K562 (cell line): ENCODE measurements at regions not wholly inside any gene's neighbourhood (a gene's known extent, or its start where the extent isn't known, plus 50 kb on each side); places are given as distances from the start of the nearest gene placed in this dataset.

Source experiments
- ATAC-seq: fragments of 200-7000 bp; cut with Tn5 transposase; 3 replicates; pipeline ENCODE4 v1.9.1; 2020; ENCODE audit warnings: moderate library complexity
- BruUV-seq: library from RNA; stranded (reverse); fragments of 400-500 nt; replicated peaks from 2 replicates; lab custom pipeline; 2021; lab: Mats Ljungman, UMichigan
- CTCF ChIA-PET: fragments of 300-600 bp; formaldehyde crosslinking; extraction: SDS; loops from one replicate; lab custom pipeline; 2021; ENCODE audit warnings: low intra/inter-chr PET ratio; lab: Yijun Ruan, JAX
- POLR2A ChIA-PET: fragments of 300-600, 350-650 bp; sonication (Branson Sonifier 250); formaldehyde crosslinking; extraction: SDS; loops from one replicate; lab custom pipeline; 2021; ENCODE audit warnings: antibody characterized with exemption, inconsistent platforms; lab: Yijun Ruan, JAX
- DNase-seq, 4 experiments: peaks; one replicate each; pipeline versions ENCODE4 v3.0.0 to v3.0.0-alpha.2; 2011 to 2018; ENCODE audit warnings: low spot score in 3 of 4, mixed read lengths in 3 of 4; ENCODE audit errors: extremely low read depth in 1 of 4
- FAIRE-seq: peaks from 2 replicates; lab custom pipeline; 2011; peaks lifted over from hg19 to GRCh38; lab: Jason Lieb, UNC
- H2AFZ ChIP-seq: 2 replicates; pipeline ENCODE4 v1.6.0; 2011; ENCODE audit warnings: low read depth, low read length, control low read depth, inconsistent platforms
- H3K27ac ChIP-seq: fragments of 200-600 bp; 3 replicates; pipeline ENCODE4 v1.8.0; 2011; ENCODE audit warnings: low read depth, mild to moderate bottlenecking, control low read depth, inconsistent platforms, low read length, moderate library complexity, mixed read lengths; ENCODE audit errors: extremely low read depth
- H3K27me3 ChIP-seq, 2 experiments: fragments of 300-600 bp in 1 of 2; 2 replicates in 1 of 2; 3 replicates in 1 of 2; pipeline versions ENCODE4 v1.6.0 to v1.8.0; 2011; ENCODE audit warnings: inconsistent platforms in 2 of 2, low read length in 2 of 2, mild to moderate bottlenecking in 1 of 2, mixed read lengths in 1 of 2, moderate library complexity in 1 of 2; ENCODE audit not compliant: control insufficient read depth in 2 of 2, insufficient read depth in 2 of 2
- H3K36me3 ChIP-seq: fragments of 300-600 bp; 3 replicates; pipeline ENCODE4 v1.8.0; 2011; ENCODE audit warnings: mild to moderate bottlenecking, low read length, inconsistent platforms; ENCODE audit not compliant: control insufficient read depth, insufficient read depth
- H3K4me1 ChIP-seq, 2 experiments: fragments of 200-600 bp in 1 of 2; replicated peaks in 1 of 2; 2 replicates in 1 of 2; 3 replicates in 1 of 2; pipeline versions ENCODE4 v1.5.1 to v1.8.0; 2011; ENCODE audit warnings: inconsistent platforms in 2 of 2, low read length in 2 of 2, mild to moderate bottlenecking in 1 of 2, mixed read lengths in 1 of 2, moderate library complexity in 1 of 2; ENCODE audit not compliant: control insufficient read depth in 2 of 2, insufficient read depth in 2 of 2
- H3K4me2 ChIP-seq: 2 replicates; pipeline ENCODE4 v1.6.1; 2011; ENCODE audit warnings: low read length, control low read depth, inconsistent platforms, mixed read lengths; ENCODE audit not compliant: insufficient read depth
- H3K4me3 ChIP-seq: fragments of 200-600 bp; sonication (generic), shearing (Covaris generic); 2 replicates; pipeline ENCODE4 v1.5.1; 2016; ENCODE audit warnings: control low read depth, inconsistent platforms
- H3K79me2 ChIP-seq: fragments of 200-600 bp; 3 replicates; pipeline ENCODE4 v1.8.0; 2011; ENCODE audit warnings: low read length, inconsistent platforms; ENCODE audit not compliant: control insufficient read depth, insufficient read depth
- H3K9ac ChIP-seq, 2 experiments: 2 replicates each; pipeline versions ENCODE4 v1.6.0 to v1.6.1; 2011; ENCODE audit warnings: low read depth in 2 of 2, low read length in 2 of 2, control low read depth in 1 of 2, inconsistent platforms in 1 of 2, mild to moderate bottlenecking in 1 of 2, mixed read lengths in 1 of 2; ENCODE audit not compliant: insufficient read depth in 1 of 2
- H3K9me1 ChIP-seq: one replicate; pipeline ENCODE4 v1.6.0; 2011; ENCODE audit warnings: inconsistent platforms, mild to moderate bottlenecking, low read length, moderate library complexity; ENCODE audit not compliant: control insufficient read depth, insufficient read depth
- H3K9me3 ChIP-seq: replicated peaks from 2 replicates; pipeline ENCODE4 v1.5.1; 2011; ENCODE audit warnings: low read depth, low read length, inconsistent platforms; ENCODE audit not compliant: control insufficient read depth, insufficient read depth
- H4K20me1 ChIP-seq: replicated peaks from 2 replicates; pipeline ENCODE4 v1.6.1; 2011; ENCODE audit warnings: low read length, inconsistent platforms, mixed read lengths; ENCODE audit not compliant: control insufficient read depth, insufficient read depth
- JUNB ChIP-seq: fragments of 450-650 bp; formaldehyde crosslinking; conservative IDR thresholded peaks from 2 replicates; pipeline ENCODE4 v1.4.0; 2020; ENCODE audit warnings: mild to moderate bottlenecking
- MGA ChIP-seq: fragments of 450-650 bp; IDR thresholded peaks from 2 replicates; pipeline ENCODE4 v1.6.1; 2016; ENCODE audit warnings: mild to moderate bottlenecking, moderate library complexity
- NRF1 ChIP-seq, 2 experiments: fragments of 450-650 bp; IDR thresholded peaks in 1 of 2; conservative IDR thresholded peaks in 1 of 2; 2 replicates each; pipeline ENCODE4 v1.6.1; 2014; ENCODE audit warnings: mild to moderate bottlenecking in 2 of 2
- PCBP2 ChIP-seq: fragments of 200-400 bp; formaldehyde crosslinking; IDR thresholded peaks from 2 replicates; pipeline ENCODE4 v1.6.1; 2018; ENCODE audit warnings: low read length, low read depth, mild to moderate bottlenecking, moderate library complexity; ENCODE audit not compliant: poor library complexity, severe bottlenecking
- SMARCC2 ChIP-seq: fragments of 450-650 bp; IDR thresholded peaks from 2 replicates; pipeline ENCODE4 v1.6.1; 2017; ENCODE audit warnings: antibody characterized with exemption, moderate library complexity, mild to moderate bottlenecking, low read depth
- ZNF277 ChIP-seq: fragments of 250-450 bp; sonication (Bioruptor Pico); IDR thresholded peaks from 2 replicates; pipeline ENCODE4 v1.8.0; 2022; ENCODE audit warnings: inconsistent platforms, mild to moderate bottlenecking, moderate library complexity, borderline replicate concordance
- ZNF561 ChIP-seq: fragments of 450-650 bp; formaldehyde crosslinking; conservative IDR thresholded peaks from 2 replicates; pipeline ENCODE4 v1.4.0; 2020; ENCODE audit warnings: mild to moderate bottlenecking, moderate library complexity
- WGBS: fragments of 100-300 bp; shearing (Covaris generic); methylation state at CpG from one replicate; pipeline ENCODE4 v1.1.6; 2016; ENCODE audit warnings: low coverage, mixed read lengths; ENCODE audit not compliant: insufficient coverage; ENCODE audit errors: missing lambda C conversion rate; 5-methylcytosine and 5-hydroxymethylcytosine counted together
- in situ Hi-C: fragments of 300-500 bp; cut with MboI; formaldehyde crosslinking; loops from 4 replicates; pipeline ENCODE4 v1.15.0; 2018; ENCODE audit warnings: inconsistent platforms, mixed read lengths
- intact Hi-C: fragments of 100-400 bp; cut with micrococcal nuclease; formaldehyde crosslinking; loops from 2 replicates; pipeline ENCODE4 v1.14.2; 2022

GRCh38 chr19:31783592-31783991 lies 434.4 kb upstream of the TSHZ3 start (continued):
- TF ChIP-seq ZNF277 (CRISPR knock-in tag): no peak
- no peak for TF ChIP-seq PCBP2
- TF ChIP-seq ZNF561: no peak
- no peak for TF ChIP-seq SMARCC2

GRCh38 chr19:31784671-31785101 lies 435.4 kb upstream of the TSHZ3 start:
- DNase-seq (no peak), ATAC-seq (no peak), FAIRE-seq (no peak)
- Histone ChIP-seq H2AFZ (no peak overlapping the region), H3K4me1 (no peaks in the 10 kb centered on the region), H3K9me3 (no peaks in the 10 kb centered on the region), H3K4me2 (no peak overlapping the region), H3K27me3 (peaks cover 0 to 5% of the 10 kb centered on the region in 2 experiments; a peak in 2 of 5 replicates), H3K27ac (no peak overlapping the region), H3K4me3 (no peak overlapping the region), H4K20me1 (no peaks in the 10 kb centered on the region), H3K9ac (no peak overlapping the region), H3K9me1 (no peaks in the 10 kb centered on the region), H3K79me2 (no peaks in the 10 kb centered on the region), H3K36me3 (no peaks in the 10 kb centered on the region)
- no TSS peak for BruUV-seq
- intact Hi-C loops: no loop called here
- ChIA-PET CTCF (no interaction called here), POLR2A (interaction anchor here (0.6 kb wide), 2 partner anchors 85 to 269 kb away, joined by 3 read pairs; no protein-coding TSS in a partner anchor)
- in situ Hi-C loops: no loop called here
- 0% methylated on average over 3 of the region's 3 CpGs for WGBS
- TF ChIP-seq NRF1 (conservative IDR thresholded peaks at IDR 0.05 in 1 of 2, IDR thresholded peaks at IDR 0.05 in 1 of 2): no peak
- TF ChIP-seq MGA: no peak
- no peak for TF ChIP-seq JUNB (CRISPR knock-in tag)
